HL-60 (cell line): ENCODE measurements at regions not wholly inside any gene's neighbourhood (a gene's known extent, or its start where the extent isn't known, plus 50 kb on each side); places are given as distances from the start of the nearest gene placed in this dataset.

Source experiments
- DNase-seq, 2 experiments: peaks; one replicate each; pipeline ENCODE4 v3.0.0-alpha.2; 2010 to 2020; ENCODE audit warnings: low read depth in 1 of 2, low spot score in 1 of 2
- H3K27ac ChIP-seq: fragments of 250-450 bp; sonication (Bioruptor Pico); replicated peaks from 2 replicates; pipeline ENCODE4 v1.5.1; 2020; ENCODE audit warnings: mild to moderate bottlenecking, moderate library complexity
- H3K27me3 ChIP-seq: fragments of 250-450 bp; sonication (Bioruptor Pico); 2 replicates; pipeline ENCODE4 v1.5.1; 2021; ENCODE audit warnings: mild to moderate bottlenecking, moderate library complexity; ENCODE audit not compliant: insufficient read depth, poor library complexity, severe bottlenecking
- H3K4me3 ChIP-seq: replicated peaks from 2 replicates; pipeline ENCODE4 v1.5.1; 2011; ENCODE audit warnings: mild to moderate bottlenecking, control low read depth, low read length; ENCODE audit not compliant: insufficient read depth
- CTCF ChIP-seq: IDR thresholded peaks from one replicate; pipeline ENCODE4 v1.5.1; 2011; ENCODE audit warnings: low read length, control low read depth, inconsistent platforms; ENCODE audit not compliant: insufficient read depth
- GABPA ChIP-seq: IDR thresholded peaks from 2 replicates; pipeline ENCODE4 v1.6.1; 2012; ENCODE audit warnings: low read depth
- POLR2AphosphoS5 ChIP-seq: IDR thresholded peaks from 2 replicates; pipeline ENCODE4 v1.6.1; 2012; ENCODE audit warnings: low read depth
- SPI1 ChIP-seq: IDR thresholded peaks from 2 replicates; pipeline ENCODE4 v1.6.1; 2012; ENCODE audit warnings: low read depth, mild to moderate bottlenecking, borderline replicate concordance
- TF ChIP-seq, protein P1 (sequence below): IDR thresholded peaks from 2 replicates; pipeline ENCODE4 v1.6.1; 2012; ENCODE audit warnings: low read depth; ENCODE audit not compliant: insufficient replicate concordance

- H3K4me3 ChIP-seq = no peak overlapping the region
- DNase-seq = no peak
- TF ChIP-seq GABPA (no peak), POLR2AphosphoS5 (no peak), SPI1 (no peak), CTCF (no peak)
- TF ChIP-seq, protein P1, sequence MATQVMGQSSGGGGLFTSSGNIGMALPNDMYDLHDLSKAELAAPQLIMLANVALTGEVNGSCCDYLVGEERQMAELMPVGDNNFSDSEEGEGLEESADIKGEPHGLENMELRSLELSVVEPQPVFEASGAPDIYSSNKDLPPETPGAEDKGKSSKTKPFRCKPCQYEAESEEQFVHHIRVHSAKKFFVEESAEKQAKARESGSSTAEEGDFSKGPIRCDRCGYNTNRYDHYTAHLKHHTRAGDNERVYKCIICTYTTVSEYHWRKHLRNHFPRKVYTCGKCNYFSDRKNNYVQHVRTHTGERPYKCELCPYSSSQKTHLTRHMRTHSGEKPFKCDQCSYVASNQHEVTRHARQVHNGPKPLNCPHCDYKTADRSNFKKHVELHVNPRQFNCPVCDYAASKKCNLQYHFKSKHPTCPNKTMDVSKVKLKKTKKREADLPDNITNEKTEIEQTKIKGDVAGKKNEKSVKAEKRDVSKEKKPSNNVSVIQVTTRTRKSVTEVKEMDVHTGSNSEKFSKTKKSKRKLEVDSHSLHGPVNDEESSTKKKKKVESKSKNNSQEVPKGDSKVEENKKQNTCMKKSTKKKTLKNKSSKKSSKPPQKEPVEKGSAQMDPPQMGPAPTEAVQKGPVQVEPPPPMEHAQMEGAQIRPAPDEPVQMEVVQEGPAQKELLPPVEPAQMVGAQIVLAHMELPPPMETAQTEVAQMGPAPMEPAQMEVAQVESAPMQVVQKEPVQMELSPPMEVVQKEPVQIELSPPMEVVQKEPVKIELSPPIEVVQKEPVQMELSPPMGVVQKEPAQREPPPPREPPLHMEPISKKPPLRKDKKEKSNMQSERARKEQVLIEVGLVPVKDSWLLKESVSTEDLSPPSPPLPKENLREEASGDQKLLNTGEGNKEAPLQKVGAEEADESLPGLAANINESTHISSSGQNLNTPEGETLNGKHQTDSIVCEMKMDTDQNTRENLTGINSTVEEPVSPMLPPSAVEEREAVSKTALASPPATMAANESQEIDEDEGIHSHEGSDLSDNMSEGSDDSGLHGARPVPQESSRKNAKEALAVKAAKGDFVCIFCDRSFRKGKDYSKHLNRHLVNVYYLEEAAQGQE = no peak
- H3K27me3 ChIP-seq = no peaks in the 10 kb centered on the region
- no peak overlapping the region for H3K27ac ChIP-seq
Observed at GRCh38 chr6:167652042-167652700, 174.5 kb upstream of the AFDN start.

- Histone ChIP-seq H3K27me3 (no peaks in the 10 kb centered on the region), H3K27ac (no peak overlapping the region), H3K4me3 (no peak overlapping the region)
- DNase-seq = no peak
- no peak for TF ChIP-seq CTCF
- TF ChIP-seq POLR2AphosphoS5 = no peak
Observed at GRCh38 chr6:167652701-167653095, 174.0 kb upstream of the AFDN start.

- TF ChIP-seq SPI1 = no peak
- TF ChIP-seq, protein P1 = no peak
- TF ChIP-seq CTCF = no peak
- TF ChIP-seq GABPA = no peak
- no peak for TF ChIP-seq POLR2AphosphoS5
- DNase-seq = no peak
- no peak overlapping the region for H3K27ac ChIP-seq
Observed at GRCh38 chr6:167653561-167653960, 173.2 kb upstream of the AFDN start.

GRCh38 chr6:167654389-167654788 is 172.3 kb upstream of the AFDN start:
- TF ChIP-seq GABPA (no peak), POLR2AphosphoS5 (no peak), SPI1 (no peak), CTCF (no peak)
- TF ChIP-seq, protein P1 = no peak
- H3K27ac ChIP-seq = no peak overlapping the region
- no peak for DNase-seq
- H3K4me3 ChIP-seq = no peak overlapping the region
- no peaks in the 10 kb centered on the region for H3K27me3 ChIP-seq

More at GRCh38 chr6:167653561-167653960, 173.2 kb upstream of the AFDN start:
- Histone ChIP-seq H3K4me3 (no peak overlapping the region), H3K27me3 (no peaks in the 10 kb centered on the region)
